Psoas muscle (tissue), 7 donors: ENCODE measurements at regions not wholly inside any gene's neighbourhood (a gene's known extent, or its start where the extent isn't known, plus 50 kb on each side); places are given as distances from the start of the nearest gene placed in this dataset.

Experiments used
- ATAC-seq, 4 donors: fragments of 200-7000 bp; cut with Tn5 transposase; one replicate each; pipeline ENCODE4 v1.9.1; 2020; ENCODE audit warnings: moderate library complexity in 3 of 4, mild to moderate bottlenecking in 2 of 4
- DNase-seq, 2 donors: peaks; one replicate each; pipeline ENCODE4 v3.0.0-alpha.2; 2020
- H3K27ac ChIP-seq: fragments of 200-600 bp; one replicate; pipeline ENCODE4 v1.8.0; 2022
- H3K27me3 ChIP-seq, 3 donors: fragments of 200-600 bp in 1 of 3; one replicate each; pipeline versions ENCODE4 v1.6.1 to v1.8.0; 2013 to 2022; ENCODE audit warnings: low read length in 2 of 3, mild to moderate bottlenecking in 2 of 3, moderate library complexity in 1 of 3; ENCODE audit not compliant: insufficient read depth in 3 of 3
- H3K36me3 ChIP-seq, 2 donors: fragments of 200-600 bp in 1 of 2; one replicate each; pipeline versions ENCODE4 v1.6.1 to v1.8.0; 2013 to 2022; ENCODE audit warnings: low read depth in 1 of 2, mild to moderate bottlenecking in 1 of 2, moderate library complexity in 1 of 2; ENCODE audit not compliant: insufficient read depth in 1 of 2
- H3K4me1 ChIP-seq: fragments of 200-600 bp; one replicate; pipeline ENCODE4 v1.8.0; 2022
- H3K4me3 ChIP-seq: fragments of 200-600 bp; one replicate; pipeline ENCODE4 v1.8.0; 2022; ENCODE audit warnings: mild to moderate bottlenecking
- H3K9me3 ChIP-seq: fragments of 200-600 bp; one replicate; pipeline ENCODE4 v1.8.0; 2022
- CTCF ChIP-seq: fragments of 200-600 bp; IDR thresholded peaks from one replicate; pipeline ENCODE4 v1.8.0; 2022; ENCODE audit warnings: antibody characterized with exemption
- WGBS, 3 donors: extraction: QIAGEN DNeasy Blood & Tissue Kit; methylation state at CpG; one replicate each; pipeline versions ENCODE4 v1.1.6 to v1.1.7; 2013; 5-methylcytosine and 5-hydroxymethylcytosine counted together
- intact Hi-C, 2 donors: fragments of 100-400 bp; cut with DNase I; formaldehyde crosslinking; loops; one replicate each; pipeline versions ENCODE4 v1.11.0 to v1.14.2; 2022
- donor health status: healthy with polysubstance abuse.
- donor health status: DM: no; HTN: no; CAD: no; lungs with moderate emphysema.
- donor health status: Bipolar disorder and iron deficiency.
- donor health status: healthy.
- donor health status: DM: yes; HTN: yes; CAD: no.
- donor health status: DM: no; HTN: no; CAD: no.
- donor health status: DM: yes; HTN: yes; CAD: no.

- Histone ChIP-seq H3K4me1 (no peaks in the 10 kb centered on the region), H3K36me3 (no peaks in the 10 kb centered on the region), H3K27ac (no peak overlapping the region), H3K4me3 (no peak overlapping the region), H3K9me3 (no peaks in the 10 kb centered on the region), H3K27me3 (no peaks in the 10 kb centered on the region)
- intact Hi-C loops, result no loop called here
- ATAC-seq (no peak), DNase-seq (no peak)
- no peak for TF ChIP-seq CTCF
- 66 to 79% (median 73%) methylated on average over 7 of the region's 7 CpGs for WGBS, 3 donors
These were observed 189.2 kb upstream of the GALNT17 start for GRCh38 chr7:70942791-70943190.

GRCh38 chr7:70944516-70944915 lies 187.4 kb upstream of the GALNT17 start:
- 66 to 82% (median 76%) methylated on average over 4 of the region's 4 CpGs for WGBS, 3 donors
- Histone ChIP-seq H3K27ac (no peak overlapping the region), H3K27me3 (no peaks in the 10 kb centered on the region), H3K36me3 (no peaks in the 10 kb centered on the region), H3K9me3 (no peaks in the 10 kb centered on the region), H3K4me3 (no peak overlapping the region), H3K4me1 (no peaks in the 10 kb centered on the region)
- ATAC-seq, result no peak
- no peak for DNase-seq
- TF ChIP-seq CTCF, result no peak
- intact Hi-C loops, result loop anchor here in 1 of 2 donors (1.0 kb wide), 1 partner anchor 42 kb away; no protein-coding TSS in a partner anchor

GRCh38 chr7:70947181-70947580 lies 184.8 kb upstream of the GALNT17 start:
- Histone ChIP-seq H3K27ac (no peak overlapping the region), H3K4me3 (no peak overlapping the region), H3K4me1 (no peaks in the 10 kb centered on the region), H3K9me3 (no peaks in the 10 kb centered on the region), H3K27me3 (no peaks in the 10 kb centered on the region), H3K36me3 (no peaks in the 10 kb centered on the region)
- intact Hi-C loops, result no loop called here
- no peak for DNase-seq
- WGBS, 3 donors, result 66 to 73% (median 71%) methylated on average over 2 of the region's 2 CpGs
- no peak for ATAC-seq
- no peak for TF ChIP-seq CTCF

- ATAC-seq (no peak), DNase-seq (no peak)
- no peaks in the 10 kb centered on the region for H3K4me1 ChIP-seq
- no peaks in the 10 kb centered on the region for H3K36me3 ChIP-seq
- H3K9me3 ChIP-seq, result no peaks in the 10 kb centered on the region
- no peak overlapping the region for H3K4me3 ChIP-seq
- H3K27ac ChIP-seq, result no peak overlapping the region
- intact Hi-C loops, result no loop called here
- no peak for TF ChIP-seq CTCF
- H3K27me3 ChIP-seq, result no peaks in the 10 kb centered on the region
These were observed 182.1 kb upstream of the GALNT17 start for GRCh38 chr7:70949862-70950261.

- no peaks in the 10 kb centered on the region for H3K9me3 ChIP-seq
- H3K27me3 ChIP-seq, result no peaks in the 10 kb centered on the region
- no peak for DNase-seq
- H3K27ac ChIP-seq, result no peak overlapping the region
- H3K4me3 ChIP-seq, result no peak overlapping the region
- no peaks in the 10 kb centered on the region for H3K4me1 ChIP-seq
- intact Hi-C loops, result no loop called here
- 82 to 84% (median 83%) methylated on average over 8 of the region's 8 CpGs for WGBS, 3 donors
- no peaks in the 10 kb centered on the region for H3K36me3 ChIP-seq
- ATAC-seq, result no peak
- TF ChIP-seq CTCF, result no peak
These were observed 180.5 kb upstream of the GALNT17 start for GRCh38 chr7:70951271-70951962.
